ENCODE measurements at regions not wholly inside any gene's neighbourhood (a gene's known extent, or its start where the extent isn't known, plus 50 kb on each side); places are given as distances from the start of the nearest gene placed in this dataset.

GRCh38 chr5:60014331-60014730 lies 120.8 kb upstream of the PDE4D start:
- H3K9me3 ChIP-seq (ENCODE audit: control insufficient read depth, insufficient read depth, low read depth, low read length): no peaks in the 10 kb centered on the region
- H3K4me1 ChIP-seq (ENCODE audit: control insufficient read depth, insufficient read depth, low read length): no peaks in the 10 kb centered on the region
- ChIA-PET CTCF (interaction anchor here (0.6 to 1.2 kb wide), 3 partner anchors 200 to 272 kb away, joined by 3 to 4 read pairs (median 3); no protein-coding TSS in a partner anchor), POLR2A (no interaction called here)
- H3K4me3 ChIP-seq (ENCODE audit: low read depth, low read length): no peak overlapping the region
- no peak overlapping the region for H3K27ac ChIP-seq (ENCODE audit: extremely low read depth, low read depth, low read length)
- TF ChIP-seq YY2 (tag by site-specific recombination; IDR thresholded peaks at IDR 0.05) (no peak), GFI1B (tag by site-specific recombination; IDR thresholded peaks at IDR 0.05) (no peak), ZBTB17 (tag by site-specific recombination; IDR thresholded peaks at IDR 0.05) (no peak), ZNF121 (tag by site-specific recombination; IDR thresholded peaks at IDR 0.05) (no peak), ZNF239 (tag by site-specific recombination; IDR thresholded peaks at IDR 0.05) (no peak), ZNF16 (tag by site-specific recombination; IDR thresholded peaks at IDR 0.05; ENCODE audit: low read depth) (no peak)
- H3K36me3 ChIP-seq (ENCODE audit: control insufficient read depth in 2 of 2, insufficient read depth in 1 of 2, low read length in 2 of 2): no peaks in the 10 kb centered on the region

- TF ChIP-seq BCL11B (tag by site-specific recombination; IDR thresholded peaks at IDR 0.05; ENCODE audit: low read depth) (no peak), ZNF221 (tag by site-specific recombination; IDR thresholded peaks at IDR 0.05; ENCODE audit: borderline replicate concordance) (no peak), ZNF112 (tag by site-specific recombination; IDR thresholded peaks at IDR 0.05) (no peak), ZBTB11 (tag by site-specific recombination; conservative IDR thresholded peaks at IDR 0.05; ENCODE audit: low read depth) (no peak), ZBTB17 (tag by site-specific recombination; IDR thresholded peaks at IDR 0.05) (no peak), YY1 (tag by site-specific recombination; IDR thresholded peaks at IDR 0.05) (no peak), ZNF76 (tag by site-specific recombination; IDR thresholded peaks at IDR 0.05; ENCODE audit: borderline replicate concordance, low read depth) (no peak), ZNF530 (tag by site-specific recombination; IDR thresholded peaks at IDR 0.05; ENCODE audit: low read depth) (no peak), ELK4 (IDR thresholded peaks at IDR 0.05; ENCODE audit: borderline replicate concordance, low read depth, low read length) (no peak), ZNF146 (tag by site-specific recombination; IDR thresholded peaks at IDR 0.05) (no peak), PRDM4 (tag by site-specific recombination; IDR thresholded peaks at IDR 0.05) (no peak), GLI2 (tag by site-specific recombination; IDR thresholded peaks at IDR 0.05; ENCODE audit: borderline replicate concordance, low read depth) (no peak)
- TF ChIP-seq, protein P1, sequence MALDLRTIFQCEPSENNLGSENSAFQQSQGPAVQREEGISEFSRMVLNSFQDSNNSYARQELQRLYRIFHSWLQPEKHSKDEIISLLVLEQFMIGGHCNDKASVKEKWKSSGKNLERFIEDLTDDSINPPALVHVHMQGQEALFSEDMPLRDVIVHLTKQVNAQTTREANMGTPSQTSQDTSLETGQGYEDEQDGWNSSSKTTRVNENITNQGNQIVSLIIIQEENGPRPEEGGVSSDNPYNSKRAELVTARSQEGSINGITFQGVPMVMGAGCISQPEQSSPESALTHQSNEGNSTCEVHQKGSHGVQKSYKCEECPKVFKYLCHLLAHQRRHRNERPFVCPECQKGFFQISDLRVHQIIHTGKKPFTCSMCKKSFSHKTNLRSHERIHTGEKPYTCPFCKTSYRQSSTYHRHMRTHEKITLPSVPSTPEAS (tag by site-specific recombination; IDR thresholded peaks at IDR 0.05): no peak
- TF ChIP-seq, protein P2, sequence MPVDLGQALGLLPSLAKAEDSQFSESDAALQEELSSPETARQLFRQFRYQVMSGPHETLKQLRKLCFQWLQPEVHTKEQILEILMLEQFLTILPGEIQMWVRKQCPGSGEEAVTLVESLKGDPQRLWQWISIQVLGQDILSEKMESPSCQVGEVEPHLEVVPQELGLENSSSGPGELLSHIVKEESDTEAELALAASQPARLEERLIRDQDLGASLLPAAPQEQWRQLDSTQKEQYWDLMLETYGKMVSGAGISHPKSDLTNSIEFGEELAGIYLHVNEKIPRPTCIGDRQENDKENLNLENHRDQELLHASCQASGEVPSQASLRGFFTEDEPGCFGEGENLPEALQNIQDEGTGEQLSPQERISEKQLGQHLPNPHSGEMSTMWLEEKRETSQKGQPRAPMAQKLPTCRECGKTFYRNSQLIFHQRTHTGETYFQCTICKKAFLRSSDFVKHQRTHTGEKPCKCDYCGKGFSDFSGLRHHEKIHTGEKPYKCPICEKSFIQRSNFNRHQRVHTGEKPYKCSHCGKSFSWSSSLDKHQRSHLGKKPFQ (tag by site-specific recombination; IDR thresholded peaks at IDR 0.05): no peak
- Histone ChIP-seq H3K36me3 (ENCODE audit: control insufficient read depth in 2 of 2, insufficient read depth in 1 of 2, low read length in 2 of 2) (no peaks in the 10 kb centered on the region), H3K4me3 (ENCODE audit: low read depth, low read length) (no peak overlapping the region), H3K9me3 (ENCODE audit: control insufficient read depth, insufficient read depth, low read depth, low read length) (no peaks in the 10 kb centered on the region), H3K4me1 (ENCODE audit: control insufficient read depth, insufficient read depth, low read length) (no peaks in the 10 kb centered on the region), H3K27ac (ENCODE audit: extremely low read depth, low read depth, low read length) (no peak overlapping the region)
- ChIA-PET POLR2A (no interaction called here), CTCF (no interaction called here)
Measured at GRCh38 chr5:60010853-60011252, 117.3 kb upstream of the PDE4D start.
